ENCODE measurements at regions not wholly inside any gene's neighbourhood (a gene's known extent, or its start where the extent isn't known, plus 50 kb on each side); places are given as distances from the start of the nearest gene placed in this dataset.
"Not testable (repeated sequence)": the region's sequence is repeated elsewhere in the genome, so short reads cannot be mapped to it uniquely, and the experiment has no call there.

DNA sequence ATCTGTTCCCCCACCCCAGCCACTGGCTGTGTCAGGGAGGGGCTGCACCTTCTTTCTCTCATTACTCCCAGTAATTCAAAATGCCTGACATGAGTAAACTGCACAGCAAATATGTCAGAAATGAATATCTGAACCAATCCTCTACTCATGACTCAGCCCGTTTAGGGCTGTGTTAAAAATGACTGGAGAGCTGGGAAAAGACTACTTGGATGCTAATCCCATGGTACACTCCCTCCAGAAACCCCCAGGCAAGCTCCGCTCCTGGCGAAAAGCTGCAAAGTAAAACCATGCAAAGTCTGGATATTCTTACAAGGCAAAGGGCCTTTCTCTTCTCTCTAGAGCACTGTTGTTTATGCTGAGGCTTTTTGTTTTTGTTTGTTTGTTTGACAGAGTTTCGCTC, 448.1 kb upstream of the DYNLRB2 start:
- Mint-ChIP-seq H3K27ac (no peak overlapping the region), H3K36me3 (no peaks in the 10 kb centered on the region), H3K4me1 (no peaks in the 10 kb centered on the region), H3K4me3 (no peak overlapping the region), H3K9me3 (peaks cover 9% of the 10 kb centered on the region), H3K27me3 (ENCODE audit: low read depth) (peaks cover 10% of the 10 kb centered on the region)
- no peak for DNase-seq (ENCODE audit: low spot score in 2 of 2, unreplicated experiment in 2 of 2)
- TF ChIP-seq, protein P1, sequence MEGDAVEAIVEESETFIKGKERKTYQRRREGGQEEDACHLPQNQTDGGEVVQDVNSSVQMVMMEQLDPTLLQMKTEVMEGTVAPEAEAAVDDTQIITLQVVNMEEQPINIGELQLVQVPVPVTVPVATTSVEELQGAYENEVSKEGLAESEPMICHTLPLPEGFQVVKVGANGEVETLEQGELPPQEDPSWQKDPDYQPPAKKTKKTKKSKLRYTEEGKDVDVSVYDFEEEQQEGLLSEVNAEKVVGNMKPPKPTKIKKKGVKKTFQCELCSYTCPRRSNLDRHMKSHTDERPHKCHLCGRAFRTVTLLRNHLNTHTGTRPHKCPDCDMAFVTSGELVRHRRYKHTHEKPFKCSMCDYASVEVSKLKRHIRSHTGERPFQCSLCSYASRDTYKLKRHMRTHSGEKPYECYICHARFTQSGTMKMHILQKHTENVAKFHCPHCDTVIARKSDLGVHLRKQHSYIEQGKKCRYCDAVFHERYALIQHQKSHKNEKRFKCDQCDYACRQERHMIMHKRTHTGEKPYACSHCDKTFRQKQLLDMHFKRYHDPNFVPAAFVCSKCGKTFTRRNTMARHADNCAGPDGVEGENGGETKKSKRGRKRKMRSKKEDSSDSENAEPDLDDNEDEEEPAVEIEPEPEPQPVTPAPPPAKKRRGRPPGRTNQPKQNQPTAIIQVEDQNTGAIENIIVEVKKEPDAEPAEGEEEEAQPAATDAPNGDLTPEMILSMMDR (IDR thresholded peaks at IDR 0.05; ENCODE audit: unreplicated experiment): no peak

DNA sequence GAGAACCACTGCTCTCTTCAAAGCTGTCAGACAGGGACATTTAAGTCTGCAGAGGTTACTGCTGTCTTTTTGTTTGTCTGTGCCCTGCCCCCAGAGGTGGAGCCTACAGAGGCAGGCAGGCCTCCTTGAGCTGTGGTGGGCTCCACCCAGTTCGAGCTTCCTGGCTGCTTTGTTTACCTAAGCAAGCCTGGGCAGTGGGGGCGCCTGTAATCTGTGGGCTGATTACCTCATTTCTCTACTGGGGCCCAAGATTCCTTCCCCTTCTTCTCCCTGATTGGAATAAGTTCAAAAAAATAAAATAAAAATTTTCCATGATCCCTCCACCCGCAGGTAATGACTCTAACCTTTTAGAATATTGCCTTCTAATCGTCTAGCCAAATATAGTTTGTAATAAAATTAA, 449.3 kb upstream of the DYNLRB2 start:
- DNase-seq (ENCODE audit: low spot score in 2 of 2, unreplicated experiment in 2 of 2); H3K4me3 Mint-ChIP-seq; H3K4me1 Mint-ChIP-seq; H3K27me3 Mint-ChIP-seq (ENCODE audit: low read depth); H3K27ac Mint-ChIP-seq; H3K9me3 Mint-ChIP-seq; H3K36me3 Mint-ChIP-seq: not testable (repeated sequence)

DNA sequence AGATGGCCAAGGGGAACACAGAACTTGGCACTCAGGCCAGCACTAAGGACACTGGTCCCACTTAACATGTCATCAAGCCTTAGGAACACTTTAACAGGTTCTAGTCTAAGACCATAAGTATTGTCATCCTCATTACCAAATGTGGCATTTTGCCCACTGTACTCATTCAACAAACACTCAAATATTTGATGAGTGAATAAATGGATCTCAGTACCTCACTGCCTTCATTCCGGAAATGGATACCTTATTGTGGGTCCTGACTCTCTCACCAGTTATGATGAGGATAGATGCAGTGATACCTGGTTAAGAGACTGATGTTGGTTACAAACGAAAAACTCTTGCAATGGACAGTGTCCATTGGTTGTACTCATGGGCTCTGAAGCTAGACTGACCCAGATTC, 455.2 kb upstream of the DYNLRB2 start:
- TF ChIP-seq, protein P1 (IDR thresholded peaks at IDR 0.05; ENCODE audit: unreplicated experiment): no peak
- no peaks in the 10 kb centered on the region for H3K36me3 Mint-ChIP-seq
- no peak for DNase-seq (ENCODE audit: low spot score in 2 of 2, unreplicated experiment in 2 of 2)
- no peak overlapping the region for H3K4me3 Mint-ChIP-seq
- H3K4me1 Mint-ChIP-seq: peaks cover 6% of the 10 kb centered on the region
- H3K27ac Mint-ChIP-seq: no peak overlapping the region
- H3K9me3 Mint-ChIP-seq: no peaks in the 10 kb centered on the region
- peaks cover 14% of the 10 kb centered on the region for H3K27me3 Mint-ChIP-seq (ENCODE audit: low read depth)

DNA sequence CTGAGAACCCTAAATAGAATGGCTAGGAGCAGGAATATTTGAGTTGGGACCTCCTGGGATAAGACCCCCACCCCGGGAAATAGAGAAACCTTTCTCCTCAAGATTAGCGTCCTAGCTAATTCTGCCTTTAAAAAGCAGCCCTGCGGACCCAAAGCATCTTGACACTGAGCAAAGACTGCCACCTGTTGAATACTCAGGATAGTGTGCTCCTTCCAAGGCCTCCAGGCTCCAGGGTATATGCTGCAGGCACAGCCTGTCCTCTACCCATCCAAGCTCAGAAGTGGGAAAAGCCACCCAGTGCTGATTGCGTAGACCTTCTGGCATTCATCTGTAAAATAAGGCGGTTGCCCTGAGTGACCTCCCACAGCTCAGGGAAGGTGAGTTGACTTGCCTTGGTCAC, 456.2 kb upstream of the DYNLRB2 start:
- no peak overlapping the region for H3K27ac Mint-ChIP-seq
- H3K9me3 Mint-ChIP-seq: no peaks in the 10 kb centered on the region
- TF ChIP-seq, protein P1 (IDR thresholded peaks at IDR 0.05; ENCODE audit: unreplicated experiment): peak; percentile 24
- H3K4me1 Mint-ChIP-seq: peaks cover 6% of the 10 kb centered on the region
- no peak overlapping the region for H3K4me3 Mint-ChIP-seq
- peaks cover 18% of the 10 kb centered on the region for H3K27me3 Mint-ChIP-seq (ENCODE audit: low read depth)
- DNase-seq (ENCODE audit: low spot score in 2 of 2, unreplicated experiment in 2 of 2): peak; percentile 24 to 45
- H3K36me3 Mint-ChIP-seq: no peaks in the 10 kb centered on the region

DNA sequence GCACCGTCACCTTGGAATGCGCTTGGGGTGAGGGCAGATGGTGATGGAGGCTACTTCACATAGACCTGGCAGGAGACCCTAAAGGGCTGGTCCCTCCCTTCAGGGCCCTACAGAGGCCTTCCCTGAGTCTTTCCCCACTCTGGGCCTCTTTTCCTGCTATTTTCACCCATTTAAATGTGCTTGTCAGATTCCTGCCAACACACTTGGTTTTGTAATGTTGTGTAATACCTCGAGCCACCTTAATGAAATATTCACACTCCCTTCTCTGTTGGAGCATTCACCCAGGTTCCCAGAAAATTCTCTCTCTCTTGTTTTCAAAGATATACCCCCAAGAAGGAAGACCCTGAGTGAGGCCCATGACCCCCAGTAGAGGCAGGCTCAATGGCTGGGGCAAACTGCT, 456.6 kb upstream of the DYNLRB2 start:
- TF ChIP-seq, protein P1 (IDR thresholded peaks at IDR 0.05; ENCODE audit: unreplicated experiment): no peak
- DNase-seq (ENCODE audit: low spot score in 2 of 2, unreplicated experiment in 2 of 2): no peak
- Mint-ChIP-seq H3K4me3 (no peak overlapping the region), H3K27me3 (ENCODE audit: low read depth) (peaks cover 20% of the 10 kb centered on the region), H3K9me3 (no peaks in the 10 kb centered on the region), H3K4me1 (peaks cover 6% of the 10 kb centered on the region), H3K36me3 (no peaks in the 10 kb centered on the region), H3K27ac (no peak overlapping the region)

DNA sequence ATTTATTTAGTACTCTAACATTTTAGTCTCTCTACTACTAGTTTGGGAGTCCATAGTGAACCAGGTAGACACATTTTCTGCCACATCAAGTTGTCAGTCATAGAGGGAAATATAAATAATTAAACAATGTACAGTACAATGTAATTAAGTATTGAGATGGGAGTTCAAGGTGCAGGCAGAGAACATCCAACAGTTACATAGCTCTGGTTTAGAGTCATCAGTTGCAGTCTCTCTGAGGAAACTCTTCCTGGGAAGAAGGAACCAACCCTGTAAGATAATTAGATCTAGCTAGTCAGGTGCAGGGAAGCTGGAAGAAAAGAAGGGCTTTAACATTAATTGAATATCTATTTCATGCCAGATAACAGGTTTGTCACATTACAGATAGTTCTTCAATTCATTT, 457.9 kb upstream of the DYNLRB2 start:
- no peak for DNase-seq (ENCODE audit: low spot score in 2 of 2, unreplicated experiment in 2 of 2)
- Mint-ChIP-seq H3K9me3 (no peaks in the 10 kb centered on the region), H3K27me3 (ENCODE audit: low read depth) (peaks cover 22% of the 10 kb centered on the region), H3K4me1 (peaks cover 6% of the 10 kb centered on the region), H3K4me3 (no peak overlapping the region), H3K36me3 (no peaks in the 10 kb centered on the region), H3K27ac (no peak overlapping the region)
- TF ChIP-seq, protein P1 (IDR thresholded peaks at IDR 0.05; ENCODE audit: unreplicated experiment): no peak
